ENCODE measurements at regions not wholly inside any gene's neighbourhood (a gene's known extent, or its start where the extent isn't known, plus 50 kb on each side); places are given as distances from the start of the nearest gene placed in this dataset.

GRCh38 chr18:54043484-54044251, 180.8 kb downstream of the MBD2 start:
- no peak for DNase-seq
- H3K27ac Mint-ChIP-seq = no peak overlapping the region
- no peaks in the 10 kb centered on the region for H3K9me3 Mint-ChIP-seq
- no peaks in the 10 kb centered on the region for H3K4me1 Mint-ChIP-seq
- H3K4me3 Mint-ChIP-seq = no peak overlapping the region
- H3K36me3 Mint-ChIP-seq = no peaks in the 10 kb centered on the region
- H3K27me3 Mint-ChIP-seq = peaks cover 4% of the 10 kb centered on the region

DNA sequence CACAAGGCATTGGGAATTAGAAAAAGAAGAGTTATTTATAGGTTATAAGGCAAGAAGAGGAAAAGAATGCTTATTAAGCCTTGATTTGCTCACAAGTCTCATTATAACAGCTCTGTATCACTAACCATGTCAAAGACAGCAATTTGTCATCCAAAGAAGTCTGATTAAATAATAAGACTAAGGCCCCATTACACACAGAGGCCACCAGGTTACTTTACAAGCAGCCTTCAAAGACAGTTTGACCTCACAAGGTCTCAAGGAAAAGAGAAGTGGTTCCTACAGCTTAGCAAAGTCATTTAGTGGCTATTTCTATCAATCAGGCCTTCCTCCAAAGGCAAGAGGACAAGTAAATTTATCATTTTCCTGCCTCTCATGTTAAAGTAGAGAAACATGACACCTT, 188.5 kb downstream of the MBD2 start:
- H3K4me1 Mint-ChIP-seq = no peaks in the 10 kb centered on the region

GRCh38 chr18:54033052-54033451, 191.4 kb downstream of the MBD2 start:
- H3K27ac Mint-ChIP-seq = no peak overlapping the region
- no peak overlapping the region for H3K4me3 Mint-ChIP-seq
- no peak for DNase-seq
- H3K27me3 Mint-ChIP-seq = peaks cover 5% of the 10 kb centered on the region
- no peaks in the 10 kb centered on the region for H3K9me3 Mint-ChIP-seq
- H3K36me3 Mint-ChIP-seq = no peaks in the 10 kb centered on the region
- no peaks in the 10 kb centered on the region for H3K4me1 Mint-ChIP-seq

More for the DNA sequence above, 188.5 kb downstream of the MBD2 start:
- Mint-ChIP-seq H3K27ac (no peak overlapping the region), H3K27me3 (peaks cover 6% of the 10 kb centered on the region), H3K9me3 (no peaks in the 10 kb centered on the region), H3K4me3 (no peak overlapping the region), H3K36me3 (no peaks in the 10 kb centered on the region)
- no peak for DNase-seq

DNA sequence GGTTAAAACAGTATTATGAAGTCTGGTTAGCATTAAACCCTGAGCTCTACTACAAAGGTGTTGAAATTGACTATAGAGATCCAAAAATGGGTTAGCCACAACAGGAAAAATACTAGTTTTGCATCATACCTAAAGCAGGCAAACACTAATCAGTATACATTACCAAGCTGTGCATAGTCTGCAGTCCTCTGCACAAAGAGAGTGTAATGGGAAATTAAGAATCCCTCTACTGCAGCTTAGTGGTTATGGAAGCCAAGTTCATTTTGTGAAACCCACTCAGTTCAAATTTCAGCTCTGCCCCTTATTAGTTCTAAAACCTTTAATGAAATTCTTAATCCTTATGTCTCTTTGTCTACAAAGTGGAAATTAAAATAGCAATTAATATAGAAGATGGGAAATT, 192.1 kb downstream of the MBD2 start:
- H3K27ac Mint-ChIP-seq = no peak overlapping the region
- no peaks in the 10 kb centered on the region for H3K27me3 Mint-ChIP-seq

DNA sequence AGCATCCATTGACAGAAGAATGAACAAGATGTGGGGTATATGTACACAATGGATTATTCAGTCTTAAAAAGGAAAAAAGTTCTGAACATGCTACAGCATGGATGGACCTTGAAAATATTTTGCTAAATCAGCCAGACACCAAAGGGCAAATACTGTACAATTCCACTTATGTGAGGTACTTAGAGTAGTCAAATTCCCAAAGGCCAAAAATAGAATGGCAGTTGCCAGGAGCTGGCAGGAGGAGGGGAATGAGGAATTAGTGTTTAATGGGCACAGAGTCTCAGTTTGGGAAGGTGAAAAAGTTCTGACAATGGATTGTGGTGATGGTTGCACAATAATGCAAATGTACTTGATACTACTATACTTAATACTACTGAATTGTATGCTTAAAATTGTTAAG, 193.2 kb downstream of the MBD2 start:
- Mint-ChIP-seq H3K9me3 (no peaks in the 10 kb centered on the region), H3K27me3 (peaks cover 2% of the 10 kb centered on the region), H3K4me1 (no peaks in the 10 kb centered on the region), H3K4me3 (no peak overlapping the region), H3K27ac (no peak overlapping the region), H3K36me3 (no peaks in the 10 kb centered on the region)
- no peak for DNase-seq

More for the DNA sequence above, 192.1 kb downstream of the MBD2 start:
- no peaks in the 10 kb centered on the region for H3K9me3 Mint-ChIP-seq
- H3K36me3 Mint-ChIP-seq = no peaks in the 10 kb centered on the region
- H3K4me1 Mint-ChIP-seq = no peaks in the 10 kb centered on the region
- H3K4me3 Mint-ChIP-seq = no peak overlapping the region
- no peak for DNase-seq

DNA sequence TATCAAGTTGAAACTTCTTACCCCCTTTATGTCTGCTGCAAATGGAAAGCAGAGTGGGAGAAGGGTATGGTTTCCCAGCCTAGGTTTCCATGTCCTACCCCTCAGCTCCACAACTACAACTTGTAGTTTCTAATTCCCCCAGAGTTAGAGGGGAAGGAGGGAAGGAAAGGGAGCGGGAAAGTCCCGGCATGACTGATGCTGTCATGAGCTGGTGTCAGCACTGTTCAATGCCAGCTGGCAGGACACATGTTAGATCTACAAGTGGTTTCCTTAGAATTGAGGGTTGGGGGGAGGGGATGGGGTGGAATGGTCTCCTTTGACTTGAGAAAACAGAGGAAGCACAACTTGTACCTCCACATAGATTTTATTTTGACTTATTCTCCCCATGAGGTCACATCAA, 194.0 kb downstream of the MBD2 start:
- Mint-ChIP-seq H3K27ac (no peak overlapping the region), H3K36me3 (no peaks in the 10 kb centered on the region), H3K4me3 (no peak overlapping the region), H3K4me1 (no peaks in the 10 kb centered on the region), H3K27me3 (peaks cover 7% of the 10 kb centered on the region), H3K9me3 (no peaks in the 10 kb centered on the region)
- no peak for DNase-seq

DNA sequence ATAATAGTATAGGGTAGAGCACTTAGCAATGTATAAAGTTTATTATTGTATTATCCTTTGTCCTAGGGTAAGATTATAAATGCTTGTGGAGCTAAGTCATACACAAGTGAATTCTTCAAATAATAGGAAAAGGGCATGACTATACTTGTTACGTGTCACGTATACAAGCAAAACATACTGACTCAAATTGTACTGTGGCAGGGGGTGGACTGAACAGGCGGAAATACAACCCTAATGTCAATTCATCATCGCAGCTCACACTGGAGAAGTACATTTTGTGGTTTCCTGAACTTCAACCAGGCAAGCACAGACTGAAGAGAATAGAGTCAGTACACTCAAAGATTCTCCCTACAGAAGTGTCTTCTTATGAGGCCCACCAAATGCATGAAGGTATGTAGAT, 201.0 kb downstream of the MBD2 start:
- no peaks in the 10 kb centered on the region for H3K9me3 Mint-ChIP-seq
- H3K27ac Mint-ChIP-seq = no peak overlapping the region
- no peaks in the 10 kb centered on the region for H3K4me1 Mint-ChIP-seq
- no peaks in the 10 kb centered on the region for H3K36me3 Mint-ChIP-seq
- no peak overlapping the region for H3K4me3 Mint-ChIP-seq
- H3K27me3 Mint-ChIP-seq = peaks cover 7% of the 10 kb centered on the region
- DNase-seq = no peak

DNA sequence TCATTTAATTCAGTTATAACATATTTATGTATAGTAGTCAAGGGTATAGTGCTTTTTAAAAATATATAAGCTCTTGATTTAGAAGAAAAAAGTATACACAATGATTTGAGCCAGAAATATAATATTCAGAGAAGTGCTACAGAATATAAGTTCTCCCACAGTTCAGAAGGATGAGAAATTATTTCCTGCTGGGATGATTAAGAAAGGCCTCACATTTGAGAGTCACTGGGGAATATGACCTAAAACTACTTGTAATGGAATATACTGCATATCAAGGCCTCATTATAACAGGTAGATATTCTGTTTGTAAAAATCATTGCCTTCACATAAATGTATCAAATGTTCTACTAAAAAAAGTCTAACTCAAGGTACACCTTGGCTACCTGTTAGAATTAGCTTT, 203.5 kb downstream of the MBD2 start:
- H3K4me3 Mint-ChIP-seq = no peak overlapping the region
- H3K27ac Mint-ChIP-seq = no peak overlapping the region
- H3K27me3 Mint-ChIP-seq = peaks cover 2% of the 10 kb centered on the region
- no peaks in the 10 kb centered on the region for H3K9me3 Mint-ChIP-seq
- no peak for DNase-seq
- H3K4me1 Mint-ChIP-seq = no peaks in the 10 kb centered on the region
- H3K36me3 Mint-ChIP-seq = no peaks in the 10 kb centered on the region

DNA sequence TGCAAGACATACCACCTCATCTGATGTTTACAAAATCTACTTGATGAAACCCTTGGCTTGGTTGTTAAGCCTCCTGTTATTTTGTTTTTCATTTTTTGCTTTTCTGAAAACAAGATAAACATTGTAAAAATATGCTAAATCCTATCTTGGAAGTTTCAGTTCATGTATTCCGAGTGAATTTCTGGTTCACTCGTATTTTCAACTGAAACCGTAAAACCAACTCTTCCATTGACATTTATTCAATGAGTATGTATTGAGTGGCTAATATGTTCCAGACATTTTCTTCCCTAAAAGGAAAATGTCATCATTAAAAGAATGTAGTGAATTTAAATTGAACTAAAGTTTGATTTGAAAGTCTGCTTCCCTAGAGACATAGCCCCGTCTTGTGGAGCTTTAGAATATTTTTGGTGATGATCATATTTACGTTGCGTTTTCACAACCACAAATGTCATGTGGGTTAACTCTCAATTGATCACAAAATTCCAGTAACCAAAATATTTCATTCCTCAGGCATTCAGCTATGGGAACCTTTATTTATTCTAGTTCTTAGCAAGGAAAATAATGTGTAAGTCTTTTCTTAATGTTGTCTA, 204.2 kb downstream of the MBD2 start:
- Mint-ChIP-seq H3K27me3 (no peaks in the 10 kb centered on the region), H3K9me3 (no peaks in the 10 kb centered on the region)

GRCh38 chr18:54019641-54020040, 204.8 kb downstream of the MBD2 start:
- no peaks in the 10 kb centered on the region for H3K27me3 Mint-ChIP-seq
- H3K27ac Mint-ChIP-seq = no peak overlapping the region
- no peaks in the 10 kb centered on the region for H3K9me3 Mint-ChIP-seq
- H3K4me3 Mint-ChIP-seq = no peak overlapping the region
- no peaks in the 10 kb centered on the region for H3K36me3 Mint-ChIP-seq
- DNase-seq = no peak
- no peaks in the 10 kb centered on the region for H3K4me1 Mint-ChIP-seq

More for the DNA sequence above, 204.2 kb downstream of the MBD2 start:
- no peaks in the 10 kb centered on the region for H3K36me3 Mint-ChIP-seq
- H3K4me1 Mint-ChIP-seq = no peaks in the 10 kb centered on the region
- no peak overlapping the region for H3K4me3 Mint-ChIP-seq
- H3K27ac Mint-ChIP-seq = no peak overlapping the region
- no peak for DNase-seq

DNA sequence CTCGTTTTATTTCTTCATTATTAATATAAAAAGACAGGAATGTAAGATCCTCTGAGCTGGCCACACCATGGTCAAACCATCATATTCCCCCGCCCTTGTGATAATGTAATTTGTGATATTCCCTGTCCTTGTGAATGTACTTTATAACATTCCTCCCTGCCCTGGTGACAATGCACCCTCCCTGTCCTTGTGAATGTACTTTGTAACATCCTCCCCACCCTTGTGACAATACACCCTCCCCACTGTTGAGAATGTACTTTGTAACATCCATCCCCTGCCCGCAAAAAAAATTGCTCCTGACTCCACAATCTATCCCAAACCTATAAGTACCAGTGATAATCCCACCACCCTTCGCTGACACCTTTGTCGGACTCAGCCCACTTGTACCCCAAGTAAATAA, 211.0 kb downstream of the MBD2 start:
- no peaks in the 10 kb centered on the region for H3K27me3 Mint-ChIP-seq
- H3K27ac Mint-ChIP-seq = no peak overlapping the region
- no peaks in the 10 kb centered on the region for H3K9me3 Mint-ChIP-seq
- no peaks in the 10 kb centered on the region for H3K4me1 Mint-ChIP-seq
- no peak for DNase-seq
- H3K4me3 Mint-ChIP-seq = no peak overlapping the region
- H3K36me3 Mint-ChIP-seq = no peaks in the 10 kb centered on the region

- Mint-ChIP-seq H3K27ac (no peak overlapping the region), H3K36me3 (no peaks in the 10 kb centered on the region), H3K27me3 (no peaks in the 10 kb centered on the region), H3K4me3 (no peak overlapping the region), H3K9me3 (no peaks in the 10 kb centered on the region), H3K4me1 (no peaks in the 10 kb centered on the region)
- no peak for DNase-seq
These were observed 219.6 kb downstream of the MBD2 start for GRCh38 chr18:54004828-54005227.

- Mint-ChIP-seq H3K4me3 (no peak overlapping the region), H3K27me3 (no peaks in the 10 kb centered on the region), H3K36me3 (no peaks in the 10 kb centered on the region), H3K4me1 (no peaks in the 10 kb centered on the region), H3K9me3 (no peaks in the 10 kb centered on the region), H3K27ac (no peak overlapping the region)
- no peak for DNase-seq
These were observed 221.3 kb downstream of the MBD2 start for GRCh38 chr18:54003195-54003594.

GRCh38 chr18:53997064-53997463, 227.4 kb downstream of the MBD2 start:
- no peak overlapping the region for H3K4me3 Mint-ChIP-seq
- no peaks in the 10 kb centered on the region for H3K9me3 Mint-ChIP-seq
- no peaks in the 10 kb centered on the region for H3K27me3 Mint-ChIP-seq
- H3K27ac Mint-ChIP-seq = no peak overlapping the region
- H3K36me3 Mint-ChIP-seq = no peaks in the 10 kb centered on the region
- DNase-seq = no peak
- no peaks in the 10 kb centered on the region for H3K4me1 Mint-ChIP-seq

DNA sequence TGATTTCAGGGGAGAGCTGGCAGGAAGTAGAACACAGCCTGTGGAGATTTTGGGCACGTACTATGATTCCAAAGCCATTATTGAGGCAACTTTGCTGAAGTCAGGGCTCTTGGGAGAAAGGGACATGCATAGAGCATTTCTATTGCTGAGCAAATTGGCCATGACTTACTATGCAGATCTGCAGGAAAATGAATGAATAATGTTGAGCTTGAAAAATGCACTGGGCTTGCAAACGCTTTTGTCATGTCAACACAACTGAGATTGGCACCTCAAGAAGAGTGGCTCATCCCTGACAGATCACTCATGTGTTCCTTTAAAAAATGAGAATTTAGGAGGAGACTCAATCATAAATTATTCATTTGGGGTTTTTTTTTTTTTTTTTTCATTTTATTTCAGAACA, 230.5 kb downstream of the MBD2 start:
- Mint-ChIP-seq H3K27me3 (no peaks in the 10 kb centered on the region), H3K9me3 (no peaks in the 10 kb centered on the region), H3K27ac (no peak overlapping the region), H3K4me3 (no peak overlapping the region), H3K36me3 (no peaks in the 10 kb centered on the region), H3K4me1 (no peaks in the 10 kb centered on the region)
- DNase-seq = no peak

DNA sequence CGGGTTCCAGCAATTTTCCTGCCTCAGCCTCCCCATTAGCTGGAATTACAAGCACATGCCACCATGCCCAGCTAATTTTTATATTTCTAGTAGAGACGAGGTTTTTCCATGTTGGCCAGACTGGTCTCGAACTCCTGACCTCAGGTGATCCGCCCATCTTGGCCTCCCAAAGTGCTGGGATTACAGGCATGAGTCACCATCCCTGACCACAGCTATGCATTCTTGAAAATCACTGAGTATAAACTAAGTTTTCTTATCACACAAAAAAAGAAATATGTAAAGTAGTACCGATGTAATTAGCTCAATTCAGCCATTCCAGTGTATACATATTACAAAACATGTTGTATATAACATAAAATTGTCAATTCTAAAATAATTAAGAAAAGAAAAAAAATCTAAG, 232.7 kb downstream of the MBD2 start:
- H3K27me3 Mint-ChIP-seq = no peaks in the 10 kb centered on the region
- no peak overlapping the region for H3K4me3 Mint-ChIP-seq
- no peak for DNase-seq
- no peak overlapping the region for H3K27ac Mint-ChIP-seq
- no peaks in the 10 kb centered on the region for H3K36me3 Mint-ChIP-seq
- H3K9me3 Mint-ChIP-seq = no peaks in the 10 kb centered on the region
- no peaks in the 10 kb centered on the region for H3K4me1 Mint-ChIP-seq
